ENCODE measurements at regions not wholly inside any gene's neighbourhood (a gene's known extent, or its start where the extent isn't known, plus 50 kb on each side); places are given as distances from the start of the nearest gene placed in this dataset.
"Not testable (repeated sequence)": the region's sequence is repeated elsewhere in the genome, so short reads cannot be mapped to it uniquely, and the experiment has no call there.

DNA sequence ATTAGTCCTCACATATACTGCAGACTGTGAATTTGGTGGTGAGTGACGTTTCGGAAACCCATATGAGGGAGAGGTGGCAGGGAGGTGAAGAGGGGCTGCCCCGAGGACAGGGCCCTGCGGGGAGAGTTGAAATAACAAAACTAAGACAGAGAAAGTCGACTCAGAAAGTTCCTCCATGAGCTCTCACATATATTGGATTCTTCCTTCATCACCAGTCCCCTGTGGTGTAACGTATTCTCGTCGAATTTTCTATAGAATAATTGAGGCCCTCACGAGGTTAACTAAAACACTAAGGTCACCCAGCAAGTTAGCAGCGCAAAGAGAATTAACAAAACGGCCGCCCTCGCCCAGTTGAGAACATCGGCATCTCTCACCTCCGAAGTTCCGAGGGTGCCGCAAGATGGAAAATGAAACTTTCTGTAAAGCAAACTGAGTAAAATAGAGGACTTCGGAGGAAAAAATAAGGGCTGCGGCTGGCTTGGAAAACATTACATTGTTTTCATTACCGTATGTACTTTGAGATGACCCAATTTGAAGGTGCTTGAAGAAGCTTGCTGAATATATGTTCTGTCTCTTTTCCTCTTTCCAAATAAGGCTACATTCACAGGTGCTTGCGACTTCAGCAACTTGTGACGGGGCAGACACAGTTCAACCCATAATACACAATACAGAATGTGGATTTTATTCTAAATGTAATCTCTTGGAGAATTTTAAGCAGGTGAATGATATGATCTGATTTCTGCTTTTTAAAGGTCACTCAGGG lies 490.9 kb upstream of the JARID2 start:
- peak; percentile 45 for DNase-seq

DNA sequence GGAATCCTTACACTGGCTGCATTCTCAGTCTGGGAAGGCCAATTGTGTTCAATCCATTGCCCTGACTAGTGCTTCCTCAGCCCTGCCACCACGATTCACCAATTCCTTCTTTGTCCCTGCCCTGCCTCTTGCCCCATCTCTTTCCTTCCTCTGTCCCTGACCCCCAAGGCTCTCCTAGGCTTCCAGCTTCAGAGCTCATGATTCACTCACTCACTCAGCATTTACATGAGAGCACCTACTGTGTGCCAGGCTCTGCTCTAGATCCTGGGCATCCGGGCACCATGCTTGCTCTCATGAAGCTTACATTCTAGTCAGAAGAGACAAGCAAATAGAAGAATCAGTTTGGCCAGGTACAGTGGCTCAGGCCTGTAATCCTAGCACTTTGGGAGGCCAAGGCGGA lies 489.5 kb upstream of the JARID2 start:
- no peak for DNase-seq

DNA sequence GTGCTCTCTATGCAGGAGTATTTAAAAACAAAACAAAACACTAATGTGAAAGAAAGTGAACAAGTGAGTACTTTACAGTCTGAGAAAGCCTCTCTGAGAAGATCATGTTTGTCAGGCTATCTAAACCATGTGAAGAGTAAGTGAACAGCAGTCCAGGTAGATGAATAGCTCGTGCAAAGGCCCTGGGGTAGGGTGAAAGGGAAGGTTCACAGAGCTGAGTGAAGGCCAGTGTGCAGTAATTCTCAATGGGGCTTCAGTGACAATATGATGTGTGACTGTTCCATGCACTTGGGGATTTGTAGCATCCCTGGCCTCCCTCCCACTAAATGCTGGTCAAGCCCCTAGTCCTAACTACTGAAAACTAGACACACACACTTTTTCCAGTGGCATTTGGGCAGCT lies 488.9 kb upstream of the JARID2 start:
- no peak for DNase-seq

DNA sequence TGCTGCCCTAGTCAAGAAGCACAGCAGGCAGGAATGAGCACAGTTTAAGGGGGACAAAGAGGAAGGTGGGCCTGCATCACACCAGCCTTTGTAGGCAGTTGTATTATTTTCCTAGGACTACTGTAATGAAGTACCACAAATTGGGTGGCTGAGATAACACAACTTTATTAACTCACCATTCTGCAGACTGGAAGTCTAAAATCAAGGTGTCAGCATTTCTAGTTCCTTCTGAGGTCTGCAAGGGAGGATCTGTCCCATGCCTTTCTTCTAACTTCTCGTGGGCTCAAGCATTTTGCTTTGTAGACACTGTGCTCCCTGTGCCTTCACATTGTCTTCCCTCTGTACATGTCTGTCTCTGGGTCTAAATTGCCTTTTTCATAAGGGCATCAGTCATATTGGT lies 488.5 kb upstream of the JARID2 start:
- DNase-seq, result no peak

DNA sequence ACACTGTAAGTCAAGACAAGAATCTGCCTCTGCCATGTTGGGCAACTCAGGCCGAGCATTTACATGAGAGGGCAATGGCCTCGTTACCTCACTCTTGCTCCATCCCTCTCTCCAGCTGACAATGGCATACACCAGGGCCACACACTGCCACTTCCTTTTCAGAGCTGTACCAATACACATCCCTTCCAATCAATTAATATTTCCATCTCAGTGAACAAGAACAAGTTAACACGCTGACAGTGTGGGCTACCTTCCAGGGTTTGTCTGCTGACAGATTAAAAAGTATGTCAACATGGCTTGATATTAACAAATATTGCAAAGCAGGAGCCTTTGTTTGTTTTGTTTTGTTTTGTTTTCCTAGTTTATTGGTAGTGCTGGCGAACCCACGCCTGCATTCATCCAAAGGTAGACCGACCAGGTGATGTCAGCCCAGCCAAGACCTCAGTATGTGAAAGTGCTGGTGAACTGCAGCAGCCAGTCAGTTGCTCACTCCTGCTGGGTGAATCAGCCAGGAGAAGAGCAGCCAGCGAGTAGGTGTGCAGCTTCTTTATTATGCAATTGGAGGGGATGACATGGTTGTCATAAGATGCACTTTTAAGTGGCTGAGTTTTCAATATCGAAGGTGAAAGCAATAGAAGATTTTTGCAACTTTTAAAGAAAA lies 487.3 kb upstream of the JARID2 start:
- DNase-seq, result peak; percentile 38

DNA sequence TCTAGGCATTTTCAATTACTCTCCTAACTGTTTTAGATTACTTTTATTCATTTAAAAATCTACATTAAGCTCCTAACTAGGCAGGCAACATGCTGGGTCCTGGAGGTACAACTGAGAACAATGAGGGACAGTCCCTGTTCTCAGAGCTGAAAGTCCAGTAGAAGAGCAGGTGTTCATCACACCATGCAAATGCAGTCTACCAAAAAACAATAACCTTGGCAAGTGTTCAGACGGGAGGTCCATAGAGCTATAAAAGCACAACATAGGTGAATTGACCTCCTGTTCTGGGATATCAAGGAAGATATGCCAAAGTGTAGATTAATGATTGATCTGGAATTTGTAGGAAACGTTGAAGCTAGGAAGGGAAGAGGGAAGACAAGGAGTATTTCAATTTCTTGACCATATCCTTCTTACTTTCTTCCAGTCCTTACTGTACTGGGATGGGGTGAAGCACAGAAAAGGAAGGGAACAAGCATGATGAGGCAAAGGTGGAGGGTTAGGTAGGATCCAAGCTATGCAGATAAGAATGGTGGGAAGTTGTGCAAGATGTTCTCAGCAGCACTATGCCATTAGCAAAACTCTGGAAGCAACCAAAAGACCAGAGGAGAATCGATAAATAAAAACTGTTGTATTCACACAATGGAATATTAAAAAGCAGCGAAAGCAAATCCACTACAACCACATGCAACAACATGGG lies 485.7 kb upstream of the JARID2 start:
- DNase-seq, result no peak

DNA sequence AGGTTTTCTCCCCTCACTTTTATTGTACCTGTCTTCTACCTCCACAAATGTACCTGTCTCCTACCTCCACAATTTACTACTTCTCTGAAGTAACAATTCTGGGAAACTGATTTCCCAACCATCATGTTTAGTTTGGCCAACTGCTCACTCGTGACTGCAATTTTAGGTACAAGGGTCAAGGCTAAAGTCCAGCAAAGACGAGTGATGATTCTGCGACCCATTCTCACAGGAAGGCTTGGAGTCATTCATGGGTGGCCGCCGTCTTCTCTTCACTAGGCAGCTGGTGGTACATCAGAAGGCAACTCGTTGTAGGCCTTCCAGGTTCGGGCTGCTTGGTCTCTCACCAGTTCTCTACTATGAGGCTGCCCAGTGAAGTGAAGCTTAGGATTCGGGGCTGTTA lies 483.8 kb upstream of the JARID2 start:
- no peak for DNase-seq

DNA sequence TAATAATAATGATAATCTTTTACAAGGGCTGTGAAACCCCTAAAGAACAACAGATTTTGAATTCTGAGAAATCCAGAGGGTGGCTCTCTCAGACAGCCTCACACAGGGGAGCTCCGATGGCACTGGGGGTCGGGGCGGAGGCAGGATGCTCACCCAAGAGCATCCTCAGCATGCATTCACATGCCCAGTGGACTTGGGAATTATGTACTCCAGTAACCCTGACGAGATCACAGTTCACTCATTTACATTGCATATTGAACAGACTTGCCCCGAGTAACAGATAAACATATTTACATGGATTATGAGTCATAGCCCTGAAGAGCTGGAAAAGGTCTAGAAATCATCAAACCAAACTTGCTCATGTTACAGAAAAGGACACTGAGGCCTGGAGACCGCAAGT lies 482.7 kb upstream of the JARID2 start:
- no peak for DNase-seq

DNA sequence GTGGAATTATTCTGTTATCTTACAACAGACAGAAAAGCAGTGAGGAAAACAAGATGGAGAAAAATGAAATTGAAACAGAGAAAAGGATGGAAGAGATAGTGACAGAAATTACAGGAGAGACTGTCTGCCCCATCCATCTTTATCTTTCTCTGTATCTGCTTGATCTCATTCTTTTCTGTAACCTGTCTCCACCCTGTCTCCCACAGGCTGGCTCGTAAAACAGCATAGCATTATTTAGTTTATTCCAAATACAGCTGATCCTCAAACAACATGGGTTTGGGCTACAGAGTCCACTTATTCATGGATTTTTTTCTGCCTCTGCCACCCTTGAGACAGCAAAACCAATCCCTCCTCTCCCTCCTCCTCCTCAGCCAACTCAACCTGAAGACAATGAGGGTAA lies 482.3 kb upstream of the JARID2 start:
- no peak for DNase-seq

DNA sequence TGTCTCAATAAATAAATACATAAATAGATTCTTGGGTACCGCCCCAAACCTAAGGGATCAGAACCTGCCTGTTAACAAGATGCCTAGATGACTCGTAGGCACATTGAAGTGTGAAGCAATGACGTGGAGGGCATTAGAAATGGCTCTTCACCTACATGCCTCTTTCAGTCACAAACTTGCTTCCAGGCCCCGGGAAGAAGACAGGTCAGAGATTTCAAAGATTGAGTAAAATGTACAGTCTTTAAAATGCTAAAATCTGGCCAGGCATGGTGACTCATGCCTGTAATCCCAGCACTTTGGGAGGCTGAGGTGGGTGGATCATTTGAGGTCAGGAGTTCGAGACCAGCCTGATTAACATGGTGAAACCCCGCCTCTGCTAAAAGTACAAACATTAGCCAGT lies 480.8 kb upstream of the JARID2 start:
- DNase-seq, result no peak

DNA sequence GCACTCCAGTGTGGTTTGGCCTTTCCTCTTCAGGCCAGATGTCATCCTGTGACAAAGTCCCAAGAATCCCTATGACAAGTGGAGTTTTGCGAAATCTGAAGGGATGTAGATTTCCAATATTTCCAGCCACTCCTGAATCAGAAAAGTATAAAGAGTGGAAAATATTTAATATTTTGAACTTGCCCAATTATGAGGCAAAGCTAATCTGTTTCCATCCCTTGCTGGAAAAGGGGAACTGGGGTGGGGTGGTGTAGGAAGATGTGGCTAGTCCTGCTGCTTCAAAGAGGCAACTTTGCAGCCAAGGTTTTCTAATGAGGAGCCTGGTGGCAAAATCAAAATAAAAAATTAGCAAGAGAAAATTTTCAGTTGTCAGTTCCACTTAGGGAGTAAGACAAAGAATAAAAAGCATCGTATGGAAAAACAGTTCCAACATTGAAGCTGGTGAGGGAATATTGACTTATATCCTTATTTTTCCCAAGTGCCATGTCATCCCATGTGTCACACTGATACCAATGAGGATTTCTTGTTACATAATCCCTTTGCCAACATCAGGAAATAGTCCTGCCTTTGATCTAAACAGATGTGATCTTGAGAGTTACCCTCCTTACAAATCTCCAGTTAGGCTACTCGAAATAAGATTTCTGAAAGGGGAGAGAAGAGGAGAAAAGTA lies 480.0 kb upstream of the JARID2 start:
- no peak for DNase-seq

DNA sequence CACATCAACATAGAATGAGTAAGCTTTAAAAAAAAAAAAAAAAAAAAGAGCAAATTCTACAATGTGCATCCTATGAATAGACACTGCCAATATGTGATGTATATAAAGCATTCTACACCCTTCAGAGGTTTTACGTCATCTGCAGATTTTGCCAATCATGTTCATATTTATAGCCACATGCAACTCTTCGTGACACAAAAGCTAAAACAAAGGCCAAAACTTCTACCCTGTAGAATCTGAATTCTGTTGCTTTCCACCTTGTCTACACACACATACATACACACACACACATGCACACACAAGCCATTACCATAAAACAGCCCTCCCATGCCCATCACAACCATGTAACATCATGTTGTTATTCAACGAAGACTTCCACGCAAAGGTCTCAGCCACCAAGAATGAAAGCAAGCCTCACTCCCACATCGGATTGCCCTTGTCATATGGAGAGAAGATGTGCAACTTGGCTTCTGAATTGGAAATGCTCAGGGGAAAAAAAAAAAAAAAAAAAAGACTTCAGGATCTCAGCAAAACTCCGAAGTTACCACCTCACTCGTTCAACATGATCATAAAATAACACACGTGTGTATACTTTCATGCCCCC lies 479.4 kb upstream of the JARID2 start:
- no peak for DNase-seq

DNA sequence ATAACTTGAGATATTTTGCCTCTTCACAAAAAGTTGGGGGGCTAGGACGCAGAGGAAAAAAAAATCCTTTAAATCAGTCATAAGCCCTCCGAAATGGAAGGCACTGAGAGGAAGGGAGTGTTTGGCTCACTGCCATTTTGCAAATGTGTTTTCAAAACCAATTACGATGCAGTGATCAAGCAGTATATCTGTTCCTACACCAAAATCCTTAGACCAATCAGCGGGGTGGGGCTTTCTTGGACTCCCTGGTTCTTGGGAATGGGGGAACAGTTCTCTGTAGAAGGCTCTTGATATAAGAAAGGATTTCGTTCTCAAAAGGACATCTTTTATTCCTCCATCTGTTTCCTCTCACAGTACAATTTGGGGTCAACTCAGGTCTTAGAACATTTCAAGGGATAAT lies 478.6 kb upstream of the JARID2 start:
- no peak for DNase-seq

DNA sequence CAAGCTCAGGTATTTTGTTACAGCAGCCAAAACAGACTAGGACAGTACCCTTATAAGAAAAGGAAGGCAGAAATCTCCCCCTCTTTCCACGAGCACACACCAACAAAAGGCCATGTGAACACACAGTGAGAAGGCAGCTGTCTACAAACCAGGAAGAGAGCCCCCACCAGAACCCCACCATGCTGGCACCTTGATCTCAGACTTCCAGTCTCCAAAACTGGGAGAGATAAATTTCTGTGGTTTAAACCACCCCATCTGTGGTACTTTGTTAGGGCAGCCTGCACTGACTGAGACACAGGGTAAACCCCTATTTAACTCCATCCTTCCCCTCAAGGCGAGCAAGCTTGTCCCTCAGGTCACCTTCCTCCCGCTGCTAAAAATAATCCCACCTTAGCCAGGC lies 475.8 kb upstream of the JARID2 start:
- no peak for DNase-seq

DNA sequence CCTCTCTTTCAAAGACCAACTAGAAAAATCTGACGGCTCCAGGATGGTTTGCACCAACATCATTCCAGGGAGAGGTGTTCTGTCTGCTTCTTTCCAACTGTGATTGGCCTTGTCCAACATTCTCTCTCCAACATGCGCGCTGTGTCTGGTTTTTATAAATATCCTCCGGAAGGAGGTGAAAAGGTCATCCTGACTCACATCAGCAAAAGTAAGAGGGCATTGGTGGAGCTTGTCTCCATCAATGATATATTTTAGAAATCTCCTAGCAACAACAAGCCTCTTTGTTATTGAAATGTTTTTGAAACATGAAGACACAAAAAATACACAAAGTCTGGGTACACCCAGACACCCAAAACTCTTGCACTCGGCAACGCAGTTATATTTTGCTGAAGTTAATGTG lies 475.3 kb upstream of the JARID2 start:
- DNase-seq, result no peak

DNA sequence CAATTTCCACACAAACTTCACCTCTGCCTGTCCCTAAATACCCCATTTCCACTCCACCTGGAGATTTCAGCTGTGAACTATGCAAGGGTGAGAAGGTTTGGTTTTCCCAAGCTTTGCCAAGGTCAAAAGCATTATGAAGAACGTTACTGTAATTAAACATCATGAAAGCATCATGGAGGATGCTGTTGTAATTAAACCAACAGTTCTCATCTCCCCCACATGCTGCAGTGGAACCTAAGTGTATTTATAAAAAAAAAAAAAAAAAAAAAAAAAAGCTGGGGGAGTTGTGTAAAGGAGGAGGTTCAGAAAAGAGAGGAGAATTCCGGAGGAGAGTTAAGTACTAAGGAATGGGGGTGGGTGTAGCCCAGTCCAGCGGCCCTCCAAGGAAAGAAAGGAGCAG lies 474.9 kb upstream of the JARID2 start:
- no peak for DNase-seq

DNA sequence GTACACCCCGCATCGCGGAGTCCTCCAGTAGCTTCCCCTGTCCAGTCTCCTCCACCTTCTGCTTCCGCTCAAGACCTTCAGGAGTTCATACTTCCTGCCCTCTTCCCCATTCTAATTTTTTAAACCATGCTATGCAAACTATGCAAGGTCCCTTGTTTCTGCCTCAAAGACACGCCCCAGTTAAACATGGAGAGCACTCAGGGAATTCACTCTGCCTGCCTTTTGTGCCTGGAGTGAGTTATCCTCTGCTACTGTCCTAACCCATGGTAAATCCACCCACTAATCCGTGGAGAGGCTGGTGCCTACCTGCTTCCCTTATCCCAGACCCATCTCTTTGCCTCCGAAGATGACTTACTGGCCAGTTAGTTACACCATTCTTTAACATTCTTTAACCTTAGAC lies 473.7 kb upstream of the JARID2 start:
- DNase-seq, result no peak

DNA sequence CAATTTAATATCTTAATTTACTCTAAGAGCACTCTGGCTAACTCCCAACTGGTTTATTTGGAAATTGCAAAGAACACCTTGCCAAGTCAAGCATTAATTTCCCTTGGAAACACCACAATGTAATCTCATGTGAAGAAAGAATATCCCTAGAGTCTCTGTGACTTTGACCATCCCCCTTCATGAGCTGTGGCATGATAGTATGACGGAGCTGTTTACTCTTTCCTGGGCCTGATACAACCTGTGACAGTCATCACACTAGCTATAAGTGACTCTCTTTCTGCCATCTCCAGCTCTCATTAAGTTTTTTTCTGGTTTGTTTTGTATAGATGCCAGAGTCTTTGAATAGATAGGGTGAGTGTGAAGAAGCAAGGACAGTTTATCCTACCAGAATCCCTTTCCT lies 470.3 kb upstream of the JARID2 start:
- DNase-seq, result no peak

DNA sequence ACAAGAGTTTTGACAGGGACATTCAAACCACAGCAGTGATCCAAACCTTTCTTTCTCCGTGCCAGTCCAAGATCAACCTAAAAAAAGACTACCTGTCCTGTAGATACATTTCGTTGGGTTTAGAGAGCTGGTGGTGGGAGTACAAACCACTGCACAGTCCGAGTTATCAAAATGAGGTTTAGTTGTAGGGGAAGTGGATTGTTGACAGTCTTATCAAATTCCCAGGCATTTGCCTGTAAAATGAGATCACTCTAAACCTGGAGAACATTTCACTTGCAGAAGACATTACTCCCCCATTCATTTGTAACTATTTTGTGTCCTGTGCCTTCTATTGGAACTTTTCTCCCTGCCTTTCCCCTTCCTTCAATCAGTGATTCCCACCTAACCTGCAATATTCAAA lies 469.6 kb upstream of the JARID2 start:
- DNase-seq, result no peak

DNA sequence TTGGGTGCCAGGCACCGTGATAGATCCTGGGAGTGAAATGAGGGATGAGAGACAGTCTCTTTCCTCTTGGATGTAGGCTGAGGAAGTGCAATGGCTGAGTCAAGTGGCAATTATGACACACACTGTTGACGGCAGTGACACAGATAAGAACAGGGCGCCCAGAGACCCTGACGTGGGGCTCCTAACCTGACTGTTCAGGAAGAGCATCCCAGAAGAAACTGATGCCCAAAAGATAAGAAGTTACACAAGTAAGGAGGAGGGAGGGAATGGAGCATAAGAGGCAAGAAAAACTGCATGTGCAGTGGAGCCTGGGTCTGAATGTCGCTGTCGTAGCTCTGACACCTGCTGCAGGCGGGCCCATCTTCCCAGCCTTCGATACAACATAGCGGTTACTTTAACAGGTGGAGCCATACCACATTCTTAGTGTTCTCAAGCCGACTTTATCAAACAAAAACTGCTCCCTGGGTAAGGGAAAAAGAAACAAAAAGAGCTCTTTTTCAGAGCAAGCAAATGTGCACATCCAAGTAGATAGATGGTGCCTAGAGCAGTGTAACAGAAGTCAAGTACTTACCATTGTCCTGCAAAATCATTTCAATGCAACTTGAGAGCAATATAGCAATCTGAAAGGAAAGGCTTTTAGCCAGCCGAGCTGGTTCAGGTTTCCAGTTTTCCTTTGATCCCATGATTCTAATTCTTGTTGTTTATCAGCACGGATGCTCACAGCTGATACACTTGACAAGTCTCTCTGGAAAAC lies 463.9 kb upstream of the JARID2 start:
- DNase-seq, result no peak

DNA sequence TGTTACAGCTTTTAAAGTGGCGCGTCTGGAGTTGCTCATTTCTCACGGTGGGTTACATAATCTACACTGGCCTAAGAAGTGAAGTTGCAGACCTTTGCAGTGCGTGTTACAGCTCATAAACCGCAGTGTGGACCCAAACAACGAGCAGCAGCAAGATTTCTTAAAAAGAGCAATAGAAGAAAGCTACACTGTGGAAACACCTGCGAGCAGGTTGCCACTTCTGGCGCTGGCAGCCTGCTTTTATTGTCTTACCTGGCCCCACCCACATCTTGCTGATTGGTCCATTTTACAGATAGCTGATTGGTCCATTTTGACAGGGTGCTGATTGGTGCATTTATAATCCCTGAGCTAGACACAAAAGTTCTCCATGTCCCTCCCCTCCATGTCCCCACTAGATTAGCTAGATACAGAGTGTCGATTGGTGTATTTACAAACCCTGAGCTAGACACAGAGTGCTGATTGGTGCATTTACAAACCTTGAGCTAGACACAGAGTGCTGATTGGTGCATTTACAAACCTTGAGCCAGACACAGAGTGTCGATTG lies 462.9 kb upstream of the JARID2 start:
- not testable (repeated sequence) for DNase-seq

DNA sequence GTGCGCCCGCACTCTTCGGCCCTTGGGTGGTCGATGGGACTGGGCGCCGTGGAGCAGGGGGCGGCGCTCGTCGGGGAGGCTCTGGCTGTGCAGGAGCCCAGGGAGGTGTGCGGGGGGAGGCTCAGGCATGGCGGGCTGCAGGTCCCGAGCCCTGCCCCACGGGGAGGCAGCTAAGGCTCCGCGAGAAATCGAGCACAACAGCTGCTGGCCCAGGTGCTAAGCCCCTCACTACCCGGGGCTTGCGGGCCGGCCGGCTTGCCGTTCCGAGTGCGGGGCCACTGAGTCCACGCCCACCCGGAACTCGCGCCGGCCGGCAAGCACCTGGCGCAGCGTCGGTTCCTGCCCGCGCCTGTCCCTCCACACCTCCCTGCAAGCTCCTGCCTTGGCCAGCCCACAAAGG lies 462.3 kb upstream of the JARID2 start:
- DNase-seq, result no peak
